ENCODE measurements at regions not wholly inside any gene's neighbourhood (a gene's known extent, or its start where the extent isn't known, plus 50 kb on each side); places are given as distances from the start of the nearest gene placed in this dataset.
A peak's percentile ranks its signal among the peaks of the same experiment; 100 is the strongest.

DNA sequence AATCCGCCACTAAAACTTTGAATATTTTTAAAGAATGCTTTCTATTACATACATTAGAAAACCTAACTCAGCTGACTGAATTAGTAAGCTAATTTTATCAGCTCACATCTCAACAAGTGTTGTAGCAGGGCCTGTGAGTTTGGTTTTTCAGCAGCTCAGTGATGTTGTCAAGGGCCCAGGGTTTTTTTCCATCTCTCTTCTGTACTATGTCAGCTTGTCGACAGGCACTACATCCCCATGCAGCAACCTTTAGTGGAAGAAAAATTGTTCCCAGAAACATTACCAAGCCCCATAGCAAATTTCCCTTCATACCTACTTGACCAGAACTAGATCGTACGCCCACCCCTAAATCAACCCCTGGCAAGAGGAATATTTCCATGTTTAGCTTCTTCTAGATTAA is 170.3 kb upstream of the TNFAIP3 start:
- DNase-seq (ENCODE audit: insufficient read length): no peak
- FAIRE-seq: no peak
- TF ChIP-seq POLR2A (IDR thresholded peaks at IDR 0.05; ENCODE audit: low read depth, low read length) (no peak), TAF1 (IDR thresholded peaks at IDR 0.05; ENCODE audit: borderline replicate concordance, low read depth, low read length) (no peak), POLR2AphosphoS5 (IDR thresholded peaks at IDR 0.05; ENCODE audit: low read depth, low read length) (no peak)

DNA sequence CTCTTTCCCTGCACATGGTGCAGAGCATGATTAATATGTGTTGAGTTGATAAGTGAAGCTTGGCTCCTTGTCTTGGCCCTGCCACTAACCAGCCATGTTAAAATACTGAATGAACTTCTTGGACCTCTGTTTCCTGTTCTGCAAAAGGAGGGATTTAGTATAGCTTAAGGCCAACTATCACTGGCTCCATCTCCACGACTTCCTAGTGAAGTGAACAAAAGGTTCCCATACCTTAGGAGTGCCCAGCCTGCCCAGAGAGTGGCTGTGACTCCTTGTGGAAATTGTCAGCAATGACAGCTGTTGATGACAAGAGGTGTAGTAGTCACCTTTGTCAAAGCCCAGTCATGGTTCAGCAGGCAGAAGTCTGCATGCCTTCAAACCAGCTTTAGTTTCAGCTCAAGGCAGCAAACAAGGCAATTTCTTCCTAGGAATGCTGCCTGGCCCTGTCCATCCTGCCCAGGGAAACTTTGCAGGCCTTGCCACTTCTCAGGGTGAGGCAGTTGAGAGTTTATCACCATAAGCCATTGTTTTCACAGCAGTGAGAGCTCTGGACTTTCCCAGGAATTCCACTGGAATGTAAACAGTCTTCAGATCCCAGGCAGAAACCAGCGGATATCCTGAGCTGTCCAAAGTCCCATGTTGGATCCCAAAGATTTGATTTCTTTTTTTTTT is 169.7 kb upstream of the TNFAIP3 start:
- DNase-seq (ENCODE audit: insufficient read length) (no peak), FAIRE-seq (peak; percentile 93)
- TF ChIP-seq POLR2A (IDR thresholded peaks at IDR 0.05; ENCODE audit: low read depth, low read length): no peak
- no peak for TF ChIP-seq POLR2AphosphoS5 (IDR thresholded peaks at IDR 0.05; ENCODE audit: low read depth, low read length)
- TF ChIP-seq TAF1 (IDR thresholded peaks at IDR 0.05; ENCODE audit: borderline replicate concordance, low read depth, low read length): no peak

- DNase-seq (ENCODE audit: insufficient read length): no peak
- FAIRE-seq: peak; percentile 50
Measured at GRCh38 chr6:137698636-137699030, 168.4 kb upstream of the TNFAIP3 start.

GRCh38 chr6:137699031-137699683 is 167.9 kb upstream of the TNFAIP3 start:
- DNase-seq (ENCODE audit: insufficient read length) (no peak), FAIRE-seq (no peak)
- TF ChIP-seq POLR2A (IDR thresholded peaks at IDR 0.05; ENCODE audit: low read depth, low read length): no peak
- no peak for TF ChIP-seq TAF1 (IDR thresholded peaks at IDR 0.05; ENCODE audit: borderline replicate concordance, low read depth, low read length)
- no peak for TF ChIP-seq POLR2AphosphoS5 (IDR thresholded peaks at IDR 0.05; ENCODE audit: low read depth, low read length)

More at GRCh38 chr6:137698636-137699030, 168.4 kb upstream of the TNFAIP3 start:
- TF ChIP-seq TAF1 (IDR thresholded peaks at IDR 0.05; ENCODE audit: borderline replicate concordance, low read depth, low read length): no peak
- TF ChIP-seq POLR2AphosphoS5 (IDR thresholded peaks at IDR 0.05; ENCODE audit: low read depth, low read length): no peak
- no peak for TF ChIP-seq POLR2A (IDR thresholded peaks at IDR 0.05; ENCODE audit: low read depth, low read length)

GRCh38 chr6:137700161-137700560 is 166.9 kb upstream of the TNFAIP3 start:
- no peak for TF ChIP-seq POLR2A (IDR thresholded peaks at IDR 0.05; ENCODE audit: low read depth, low read length)
- DNase-seq (ENCODE audit: insufficient read length) (no peak), FAIRE-seq (no peak)

DNA sequence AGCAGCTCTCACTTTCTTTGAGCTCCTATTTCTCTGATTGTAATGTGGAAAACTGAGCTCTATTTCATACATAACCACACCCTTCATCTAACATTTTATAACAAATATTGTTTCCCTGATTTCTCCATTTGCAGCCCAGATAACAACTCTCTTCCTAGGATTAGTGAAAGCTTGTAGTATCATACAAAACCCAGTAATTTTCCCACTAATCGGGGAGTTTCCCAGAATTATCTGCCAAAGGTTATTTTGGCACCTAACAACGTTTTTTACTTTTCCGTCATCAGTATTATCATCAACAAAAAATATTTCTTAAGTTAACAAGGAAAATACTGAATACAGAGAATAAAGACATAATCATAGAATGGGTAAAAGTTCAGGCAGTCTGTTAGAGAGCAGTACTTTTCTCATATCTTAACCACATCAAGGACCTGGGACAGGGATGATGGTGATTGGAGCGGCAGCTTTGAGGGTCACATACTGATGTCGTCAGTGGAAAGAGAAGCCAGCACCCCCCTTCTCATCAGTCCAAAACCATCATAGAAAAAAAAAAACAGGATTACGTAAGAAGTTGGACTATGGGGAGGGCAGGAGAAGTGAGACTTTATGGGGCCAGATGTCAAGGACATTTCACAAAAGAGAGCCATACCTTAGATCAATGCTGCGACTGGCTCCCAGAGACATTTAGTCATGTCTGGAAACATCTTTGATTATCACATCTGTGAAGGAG is 166.1 kb upstream of the TNFAIP3 start:
- DNase-seq (ENCODE audit: insufficient read length) (no peak), FAIRE-seq (no peak)
- TF ChIP-seq POLR2AphosphoS5 (IDR thresholded peaks at IDR 0.05; ENCODE audit: low read depth, low read length) (no peak), POLR2A (IDR thresholded peaks at IDR 0.05; ENCODE audit: low read depth, low read length) (no peak), TAF1 (IDR thresholded peaks at IDR 0.05; ENCODE audit: borderline replicate concordance, low read depth, low read length) (no peak)

- TF ChIP-seq POLR2AphosphoS5 (IDR thresholded peaks at IDR 0.05; ENCODE audit: low read depth, low read length) (no peak), TAF1 (IDR thresholded peaks at IDR 0.05; ENCODE audit: borderline replicate concordance, low read depth, low read length) (no peak), POLR2A (IDR thresholded peaks at IDR 0.05; ENCODE audit: low read depth, low read length) (no peak)
- DNase-seq (ENCODE audit: insufficient read length): no peak
- FAIRE-seq: no peak
Measured at GRCh38 chr6:137701942-137702341, 165.1 kb upstream of the TNFAIP3 start.

DNA sequence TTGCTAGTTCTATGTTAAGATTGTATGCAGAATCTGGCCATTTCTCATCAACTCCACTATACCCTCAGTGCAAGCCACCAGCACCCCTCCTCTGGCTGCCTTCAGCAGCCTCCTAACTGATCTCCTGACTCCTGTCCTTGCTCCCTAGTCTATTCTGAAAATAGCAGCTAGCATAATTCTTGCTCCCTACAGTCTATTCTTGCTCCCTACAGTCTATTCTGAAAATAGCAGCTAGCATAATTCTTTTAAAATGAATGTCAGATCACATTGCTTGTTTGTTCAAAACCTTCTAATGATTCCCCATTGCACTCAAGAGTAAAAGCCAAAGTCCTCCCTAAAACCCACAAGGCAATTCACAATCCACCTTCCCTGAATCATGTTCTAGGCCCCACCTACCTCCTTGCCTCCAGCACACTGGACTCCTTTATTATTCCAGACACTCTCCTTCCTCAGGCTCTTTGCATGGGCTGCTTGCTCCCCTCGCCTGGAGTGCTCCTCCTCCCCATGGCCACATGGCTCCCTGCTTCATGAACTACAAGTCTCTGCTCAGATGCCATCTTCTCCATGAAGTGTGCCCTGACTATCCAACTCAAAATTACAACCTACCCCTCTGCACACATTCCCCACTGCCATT is 164.2 kb upstream of the TNFAIP3 start:
- FAIRE-seq (no peak), DNase-seq (ENCODE audit: insufficient read length) (no peak)
- TF ChIP-seq TAF1 (IDR thresholded peaks at IDR 0.05; ENCODE audit: borderline replicate concordance, low read depth, low read length) (no peak), POLR2AphosphoS5 (IDR thresholded peaks at IDR 0.05; ENCODE audit: low read depth, low read length) (no peak), POLR2A (IDR thresholded peaks at IDR 0.05; ENCODE audit: low read depth, low read length) (no peak)

GRCh38 chr6:137704802-137705159 is 162.3 kb upstream of the TNFAIP3 start:
- FAIRE-seq: no peak
- TF ChIP-seq POLR2AphosphoS5 (IDR thresholded peaks at IDR 0.05; ENCODE audit: low read depth, low read length): no peak
- TF ChIP-seq TAF1 (IDR thresholded peaks at IDR 0.05; ENCODE audit: borderline replicate concordance, low read depth, low read length): no peak
- TF ChIP-seq POLR2A (IDR thresholded peaks at IDR 0.05; ENCODE audit: low read depth, low read length): no peak
- DNase-seq (ENCODE audit: insufficient read length): no peak

DNA sequence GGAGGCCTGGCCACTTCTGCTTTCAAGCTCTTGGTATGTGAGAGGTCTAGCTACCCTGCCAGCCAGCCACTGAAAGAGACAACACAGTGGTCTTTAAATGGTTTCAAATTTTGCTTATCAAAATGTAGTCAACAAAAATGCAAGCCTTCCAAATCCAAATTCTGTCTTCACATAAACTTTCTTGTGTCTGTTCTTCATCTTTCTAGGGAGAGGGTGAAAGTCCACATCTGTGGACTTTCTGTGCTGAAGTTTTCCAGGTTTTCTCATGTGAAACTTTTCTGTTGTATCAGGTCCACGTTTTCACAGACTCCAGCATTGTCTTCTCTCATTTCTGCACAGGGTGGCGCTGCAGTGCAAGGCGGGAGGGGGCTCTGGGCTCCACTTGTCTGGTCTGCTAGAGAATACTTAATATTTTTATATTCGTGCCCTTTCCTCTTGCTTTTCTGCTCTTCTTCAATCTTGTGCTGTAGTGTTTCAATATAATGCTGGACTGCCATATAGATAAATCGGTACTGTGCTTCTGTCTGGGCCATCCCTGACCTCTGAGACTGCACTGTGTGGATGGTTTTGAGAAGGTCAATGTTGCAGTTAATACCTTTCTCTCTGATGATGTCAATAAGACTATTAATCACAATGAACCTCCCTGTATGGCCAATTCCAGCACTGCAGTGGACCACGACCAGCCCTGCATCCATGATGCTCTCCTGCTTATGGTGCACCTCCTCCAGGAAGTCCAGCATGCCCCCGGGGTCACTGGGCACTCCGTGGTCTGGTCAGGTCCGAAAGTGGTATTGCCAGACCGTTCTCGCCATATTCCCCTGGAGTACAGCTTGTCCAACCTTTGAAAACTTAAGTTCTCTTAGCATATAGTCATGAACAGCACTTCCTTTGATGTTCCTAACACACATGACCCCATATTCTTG is 161.6 kb upstream of the TNFAIP3 start:
- FAIRE-seq (peak; percentile 81), DNase-seq (ENCODE audit: insufficient read length) (peak; percentile 19)
- no peak for TF ChIP-seq POLR2A (IDR thresholded peaks at IDR 0.05; ENCODE audit: low read depth, low read length)
- no peak for TF ChIP-seq TAF1 (IDR thresholded peaks at IDR 0.05; ENCODE audit: borderline replicate concordance, low read depth, low read length)
- no peak for TF ChIP-seq POLR2AphosphoS5 (IDR thresholded peaks at IDR 0.05; ENCODE audit: low read depth, low read length)
